HG02588 (cell line): ENCODE measurements at regions not wholly inside any gene's neighbourhood (a gene's known extent, or its start where the extent isn't known, plus 50 kb on each side); places are given as distances from the start of the nearest gene placed in this dataset.
"Not testable (repeated sequence)": the region's sequence is repeated elsewhere in the genome, so short reads cannot be mapped to it uniquely, and the experiment has no call there.

Source experiments
- ATAC-seq: cut with Tn5 transposase; IDR thresholded peaks from one replicate; pipeline ENCODE4 v1.9.1; 2021; ENCODE audit warnings: mild to moderate bottlenecking, moderate library complexity; ENCODE audit not compliant: unreplicated experiment

GRCh38 chr2:45120546-45120945 lies 111.3 kb upstream of the SIX2 start:
- no peak for ATAC-seq

GRCh38 chr2:45119855-45120254 lies 110.6 kb upstream of the SIX2 start:
- no peak for ATAC-seq

DNA sequence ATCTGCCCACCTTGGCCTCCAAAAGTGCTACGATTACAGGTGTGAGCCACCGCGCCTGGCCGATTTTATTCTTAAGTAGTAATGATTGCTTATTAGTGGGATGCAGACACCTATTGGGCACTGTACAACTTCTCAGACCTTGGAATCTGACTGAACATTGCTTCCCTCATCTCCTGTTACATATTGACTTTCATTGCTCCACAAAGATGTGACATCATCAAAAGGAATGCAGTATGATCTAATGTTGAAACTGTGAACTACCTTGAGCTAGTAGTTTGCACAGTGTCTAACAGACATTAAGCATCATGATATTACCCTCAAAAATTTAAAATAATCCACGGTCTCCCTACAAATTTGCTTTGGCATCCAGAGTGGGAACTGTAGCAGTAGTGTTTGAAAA lies 109.8 kb upstream of the SIX2 start:
- ATAC-seq: no peak

DNA sequence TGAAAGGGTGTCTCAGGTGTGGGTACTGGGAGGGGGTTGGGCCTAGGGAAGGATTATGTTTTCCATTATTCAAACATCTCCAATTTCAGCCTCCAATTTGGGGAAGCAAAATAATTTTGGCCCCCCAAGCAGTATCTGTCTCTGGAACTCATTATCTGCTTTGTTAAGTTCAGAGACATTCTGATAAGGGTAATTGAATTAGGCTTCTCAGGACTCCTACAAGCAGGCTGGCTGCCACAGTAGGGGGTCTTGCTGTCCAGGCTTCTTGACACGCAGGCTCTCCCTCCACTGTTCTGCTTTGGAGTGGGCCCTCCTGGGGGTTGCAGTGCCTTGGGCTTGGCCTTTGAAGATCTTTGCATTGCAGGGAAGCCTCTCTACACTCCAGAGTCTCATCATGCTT lies 108.1 kb upstream of the SIX2 start:
- ATAC-seq: no peak

GRCh38 chr2:45115181-45115580 lies 105.9 kb upstream of the SIX2 start:
- no peak for ATAC-seq

GRCh38 chr2:45114221-45114955 lies 105.1 kb upstream of the SIX2 start:
- no peak for ATAC-seq

- ATAC-seq: no peak
Measured at GRCh38 chr2:45112750-45113149, 103.5 kb upstream of the SIX2 start.

- ATAC-seq: no peak
Measured at GRCh38 chr2:45105050-45105582, 95.9 kb upstream of the SIX2 start.

DNA sequence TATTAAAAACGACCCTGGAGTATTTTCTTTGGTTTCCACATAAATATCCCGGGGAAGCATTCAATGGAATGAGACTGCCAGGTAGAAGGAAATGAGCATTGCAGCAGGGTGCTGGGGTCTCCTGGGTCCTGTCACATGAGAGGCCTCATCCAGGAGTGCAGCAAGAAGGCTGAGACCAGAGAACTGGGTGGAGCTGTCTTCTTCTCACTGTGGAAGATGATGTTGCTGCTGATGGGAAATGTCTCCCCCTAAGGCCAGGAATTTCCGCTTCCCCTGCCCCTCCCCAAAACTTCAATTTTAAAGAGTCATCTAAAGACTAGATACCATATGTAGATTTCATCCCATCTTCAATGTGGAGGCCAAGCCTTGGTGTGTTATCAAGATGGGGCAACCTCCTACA lies 95.2 kb upstream of the SIX2 start:
- no peak for ATAC-seq

GRCh38 chr2:45103351-45104345 lies 94.4 kb upstream of the SIX2 start:
- ATAC-seq: no peak

DNA sequence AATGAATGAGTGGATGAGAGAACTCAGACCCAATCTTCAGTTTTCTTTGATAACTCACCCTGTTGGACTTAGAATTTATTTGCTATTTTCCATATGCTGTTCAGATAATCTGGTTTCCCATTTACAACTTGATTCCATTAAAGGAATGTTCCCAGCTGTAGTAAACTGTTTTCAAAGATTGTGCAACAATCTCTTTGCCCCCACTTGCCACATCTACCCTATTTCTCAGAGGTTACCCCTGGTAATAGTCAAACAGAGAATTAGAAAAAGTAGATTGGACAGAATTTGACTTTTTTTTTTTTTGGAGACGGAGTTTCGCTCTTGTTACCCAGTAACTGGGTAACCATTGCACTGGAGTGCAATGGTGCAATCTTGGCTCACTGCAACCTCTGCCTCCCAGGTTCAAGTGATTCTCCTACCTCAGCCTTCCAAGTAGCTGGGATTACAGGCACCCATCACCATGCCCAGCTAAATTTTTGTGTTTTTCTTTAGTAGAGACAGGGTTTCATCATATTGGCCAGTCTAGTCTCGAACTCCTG lies 93.4 kb upstream of the SIX2 start:
- no peak for ATAC-seq

- no peak for ATAC-seq
Measured at GRCh38 chr2:45102141-45102540, 92.9 kb upstream of the SIX2 start.

GRCh38 chr2:45096996-45097395 lies 87.7 kb upstream of the SIX2 start:
- ATAC-seq: no peak

- not testable (repeated sequence) for ATAC-seq
Measured at GRCh38 chr2:45096038-45096437, 86.8 kb upstream of the SIX2 start.

DNA sequence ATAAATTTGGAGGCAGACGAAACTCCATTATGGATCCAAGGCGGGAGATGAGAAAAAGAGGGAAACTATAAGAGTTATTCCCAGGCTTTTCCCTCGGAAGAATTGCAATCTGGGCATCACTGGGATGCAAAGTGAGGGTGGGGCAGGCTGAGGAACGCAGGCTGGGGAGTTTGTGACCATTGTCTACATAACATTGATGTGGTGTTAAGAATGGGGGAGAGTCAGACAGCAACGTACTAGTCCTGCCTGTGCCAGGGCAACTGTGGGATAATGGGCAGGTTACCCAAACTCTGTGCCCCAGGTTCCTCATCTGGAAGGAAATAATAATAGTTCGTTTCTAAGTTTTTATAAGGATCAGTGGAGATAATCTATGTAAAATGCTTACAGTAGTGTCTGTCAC lies 84.4 kb upstream of the SIX2 start:
- ATAC-seq: no peak

GRCh38 chr2:45093181-45093580 lies 83.9 kb upstream of the SIX2 start:
- no peak for ATAC-seq

DNA sequence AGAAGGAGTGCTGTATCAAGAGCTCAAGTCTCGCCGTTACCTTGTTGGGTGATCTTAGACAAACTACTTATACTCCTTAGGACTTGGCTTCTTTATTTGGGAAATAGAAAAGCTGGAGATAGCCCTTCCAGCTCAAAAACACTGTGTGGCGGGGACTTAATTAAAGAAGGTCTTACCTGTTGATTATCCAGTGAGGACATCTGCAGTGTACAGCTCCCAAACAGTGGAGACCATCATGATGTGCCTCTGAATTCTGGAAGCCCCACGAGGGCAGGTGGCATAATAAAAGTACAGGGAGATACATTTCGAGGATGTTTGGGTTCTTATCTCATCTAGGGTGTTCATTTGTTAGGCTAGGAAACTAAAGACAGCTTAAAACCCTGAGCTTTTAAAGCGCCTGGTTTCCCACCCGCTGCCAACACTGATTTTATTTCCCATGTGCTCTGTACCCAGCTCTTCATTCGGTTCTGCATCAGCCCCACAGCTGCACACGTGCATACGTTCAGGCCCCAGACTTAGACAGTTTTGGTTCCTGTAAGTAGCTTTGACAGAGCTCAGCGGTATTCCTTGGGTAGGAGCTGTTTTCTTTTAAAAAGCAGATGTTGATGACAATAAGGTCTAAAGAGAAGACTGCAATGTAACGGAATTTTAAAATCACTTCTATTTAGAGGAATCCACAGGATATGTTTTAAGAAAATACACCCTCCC lies 80.5 kb upstream of the SIX2 start:
- ATAC-seq: no peak

- ATAC-seq: no peak
Measured at GRCh38 chr2:45085487-45085886, 76.2 kb upstream of the SIX2 start.

GRCh38 chr2:45084361-45085020 lies 75.2 kb upstream of the SIX2 start:
- no peak for ATAC-seq

DNA sequence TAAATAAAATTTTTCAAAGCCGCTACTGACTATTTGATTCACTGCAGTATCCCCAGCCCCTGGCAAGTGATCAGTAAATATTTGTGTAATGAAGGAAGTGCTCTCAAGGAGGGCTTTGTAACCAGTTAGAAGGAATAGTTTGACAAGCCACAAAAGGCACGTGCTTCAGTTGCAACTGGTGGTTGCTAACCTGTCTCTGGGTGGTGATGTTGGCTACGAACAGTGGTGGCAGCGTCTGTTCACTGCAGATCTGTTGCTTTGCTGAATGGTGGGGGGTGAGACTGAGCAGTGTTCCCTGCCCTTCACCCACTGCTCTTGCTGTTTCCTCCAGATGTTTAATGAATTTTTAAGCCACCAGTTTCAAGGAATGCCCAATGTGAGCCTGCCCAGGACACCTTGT lies 73.9 kb upstream of the SIX2 start:
- no peak for ATAC-seq
